SK-N-MC (cell line): ENCODE measurements at regions not wholly inside any gene's neighbourhood (a gene's known extent, or its start where the extent isn't known, plus 50 kb on each side); places are given as distances from the start of the nearest gene placed in this dataset.

ENCODE experiments used
- EZH2 ChIP-seq: fragments of 200-600 bp; sonication (generic); IDR thresholded peaks from one replicate; pipeline ENCODE4 v1.6.1; 2017; ENCODE audit warnings: antibody characterized with exemption
- FOXP2 ChIP-seq: optimal IDR thresholded peaks from 2 replicates; pipeline ENCODE3; 2011; ENCODE audit warnings: mild to moderate bottlenecking, moderate library complexity; ENCODE audit not compliant: insufficient read depth; ENCODE audit errors: extremely low read length, control extremely low read depth
- POLR2AphosphoS5 ChIP-seq: IDR thresholded peaks from 2 replicates; pipeline ENCODE4 v1.6.1; 2012; ENCODE audit warnings: mild to moderate bottlenecking, low read depth, low read length, borderline replicate concordance

DNA sequence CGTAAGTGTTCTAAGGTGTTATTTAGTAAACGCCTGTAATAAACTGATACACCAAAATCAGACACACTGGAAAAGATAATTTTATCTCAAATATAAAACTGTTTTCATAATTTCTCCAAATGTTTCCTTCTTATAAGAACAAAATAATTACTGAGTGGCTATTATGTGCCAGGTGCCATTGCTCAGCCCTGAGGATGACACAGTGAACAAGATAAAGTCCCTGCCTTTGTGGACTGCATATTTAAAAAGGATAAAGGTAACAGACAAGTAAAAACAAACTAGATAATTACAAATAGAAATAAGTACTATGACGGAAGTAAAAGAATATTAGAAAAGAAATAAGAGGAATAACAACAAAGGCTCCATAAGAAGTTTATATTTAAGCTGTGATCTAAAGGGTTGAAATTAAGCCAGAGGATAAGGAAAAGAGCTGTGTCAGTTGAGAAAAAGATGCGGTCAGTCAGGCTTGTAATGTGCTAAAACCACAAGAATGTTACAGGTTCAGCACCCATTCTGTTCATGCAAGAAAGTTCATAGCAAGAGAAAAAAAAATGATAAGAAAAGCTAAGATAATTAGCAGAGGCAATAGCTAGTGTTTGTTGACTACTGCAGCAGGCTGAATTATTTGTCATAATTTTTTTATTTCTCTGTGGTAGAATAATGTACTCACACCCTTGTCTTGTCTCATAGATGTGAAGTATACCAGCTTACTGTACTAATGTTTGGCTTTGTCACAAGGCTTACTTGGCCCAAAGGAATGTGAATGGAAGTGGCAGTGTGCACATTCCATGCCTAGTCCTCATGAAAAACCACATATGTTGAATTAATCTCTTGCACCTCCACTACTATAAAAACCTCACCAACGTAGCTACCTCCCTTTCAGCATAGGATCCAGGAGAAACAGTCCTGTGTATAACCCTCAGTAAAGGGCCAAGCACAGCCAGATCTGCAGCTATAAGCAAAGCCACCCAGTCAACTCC lies 75.1 kb downstream of the CRPPA start:
- TF ChIP-seq POLR2AphosphoS5 (no peak), EZH2 (no peak), FOXP2 (no peak)
